Activated T-cell treated with anti-CD3 and anti-CD28 coated beads, Interleukin-2, amount 50 U/mL, for 72 hours (primary cell): ENCODE measurements at regions not wholly inside any gene's neighbourhood (a gene's known extent, or its start where the extent isn't known, plus 50 kb on each side); places are given as distances from the start of the nearest gene placed in this dataset.

Experiments
- ATAC-seq, 2 donors: fragments of 150-1000 bp; cut with Tn5 transposase; replicated peaks in 1 of 2; 2 replicates each; pipeline ENCODE4 v1.10.0; 2021; ENCODE audit warnings: moderate library complexity in 2 of 2, mild to moderate bottlenecking in 1 of 2
- DNase-seq, 2 donors: peaks; one replicate each; pipeline ENCODE4 v3.0.0; 2021 to 2022; ENCODE audit warnings: mixed read lengths in 1 of 2
- H3K27ac Mint-ChIP-seq: one replicate; pipeline ENCODE4 v1.8.0; 2022; ENCODE audit warnings: mild to moderate bottlenecking, moderate library complexity, mixed read lengths
- H3K27me3 Mint-ChIP-seq: one replicate; pipeline ENCODE4 v1.8.0; 2022; ENCODE audit warnings: low read depth, mixed read lengths
- H3K36me3 Mint-ChIP-seq, 2 donors: one replicate each; pipeline ENCODE4 v1.8.0; 2022; ENCODE audit warnings: mixed read lengths in 2 of 2, mild to moderate bottlenecking in 1 of 2; ENCODE audit not compliant: insufficient read depth in 2 of 2
- H3K4me1 Mint-ChIP-seq: one replicate; pipeline ENCODE4 v1.8.0; 2022; ENCODE audit warnings: low read depth, mixed read lengths
- H3K4me3 Mint-ChIP-seq, 2 donors: one replicate each; pipeline ENCODE4 v1.8.0; 2022; ENCODE audit warnings: mild to moderate bottlenecking in 2 of 2, mixed read lengths in 2 of 2, moderate library complexity in 2 of 2
- H3K9me3 Mint-ChIP-seq, 2 donors: one replicate each; pipeline ENCODE4 v1.8.0; 2022; ENCODE audit warnings: mixed read lengths in 2 of 2

- H3K4me3 Mint-ChIP-seq, result no peak overlapping the region
- H3K9me3 Mint-ChIP-seq, result no peaks in the 10 kb centered on the region
These were observed 144.4 kb downstream of the TMA16 start for GRCh38 chr4:163638909-163639308.

DNA sequence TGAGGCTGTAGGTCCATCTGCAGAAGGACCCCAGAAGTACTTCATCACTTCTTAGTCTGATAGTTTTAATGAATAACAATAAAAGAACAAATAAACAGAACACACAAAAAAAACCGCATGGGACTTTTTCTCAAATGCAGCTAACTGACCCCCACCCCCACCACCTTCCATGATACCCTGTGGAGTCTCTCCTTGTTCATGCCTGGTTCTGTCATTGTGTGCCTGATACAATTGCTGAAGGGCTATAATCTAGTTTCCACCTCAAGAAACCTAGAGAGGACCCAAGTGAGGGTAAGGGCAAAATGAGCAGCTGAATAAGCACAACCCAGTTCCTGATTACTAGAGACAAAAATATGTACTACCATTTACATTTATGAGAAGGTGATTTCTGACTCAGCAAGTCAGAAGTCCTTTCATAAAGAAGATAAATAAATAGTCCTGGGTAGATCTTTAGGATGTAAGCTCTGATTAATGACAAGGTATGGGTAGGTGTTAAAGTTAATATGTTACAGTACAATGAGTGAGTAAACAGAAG is 155.1 kb downstream of the TMA16 start:
- ATAC-seq (no peak), DNase-seq (no peak)
- H3K4me3 Mint-ChIP-seq, result no peak overlapping the region
- peaks cover 10 to 13% of the 10 kb centered on the region in 2 donors for H3K9me3 Mint-ChIP-seq
- H3K4me1 Mint-ChIP-seq, result no peaks in the 10 kb centered on the region
- H3K27ac Mint-ChIP-seq, result no peak overlapping the region
- H3K36me3 Mint-ChIP-seq, result peaks cover 5 to 12% of the 10 kb centered on the region in 2 donors
- H3K27me3 Mint-ChIP-seq, result no peaks in the 10 kb centered on the region

More at GRCh38 chr4:163638909-163639308, 144.4 kb downstream of the TMA16 start:
- Mint-ChIP-seq H3K4me1 (no peaks in the 10 kb centered on the region), H3K27ac (no peak overlapping the region), H3K36me3 (no peaks in the 10 kb centered on the region), H3K27me3 (no peaks in the 10 kb centered on the region)
- ATAC-seq, result no peak
- DNase-seq, result no peak

GRCh38 chr4:163651761-163652160 is 157.3 kb downstream of the TMA16 start:
- peaks cover 6 to 7% of the 10 kb centered on the region in 2 donors for H3K9me3 Mint-ChIP-seq
- peaks cover 2 to 6% of the 10 kb centered on the region in 2 donors for H3K36me3 Mint-ChIP-seq
- no peaks in the 10 kb centered on the region for H3K27me3 Mint-ChIP-seq
- no peaks in the 10 kb centered on the region for H3K4me1 Mint-ChIP-seq
- no peak overlapping the region for H3K4me3 Mint-ChIP-seq
- no peak for DNase-seq
- no peak for ATAC-seq
- H3K27ac Mint-ChIP-seq, result no peak overlapping the region

DNA sequence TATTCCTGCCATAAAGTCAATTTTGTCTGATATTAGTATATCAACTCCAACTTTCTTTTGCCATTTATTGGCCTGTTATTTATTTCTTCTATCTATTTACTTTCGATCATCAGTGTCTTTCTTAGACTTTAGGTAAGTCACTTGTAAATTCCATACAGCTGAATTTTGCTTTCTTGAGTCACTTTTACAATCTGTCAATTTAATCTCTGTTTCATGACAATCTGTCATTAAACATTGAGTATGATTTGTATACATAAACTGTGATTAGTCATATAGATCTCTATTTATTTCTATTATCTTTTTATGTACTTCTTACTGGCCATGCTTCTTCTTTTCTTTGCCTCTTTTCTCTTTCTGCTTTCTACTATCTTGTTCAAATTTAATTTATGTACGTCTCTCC is 160.1 kb downstream of the TMA16 start:
- no peaks in the 10 kb centered on the region for H3K4me1 Mint-ChIP-seq
- H3K27me3 Mint-ChIP-seq, result no peaks in the 10 kb centered on the region
- H3K27ac Mint-ChIP-seq, result no peak overlapping the region
- DNase-seq (no peak), ATAC-seq (no peak)
- H3K36me3 Mint-ChIP-seq, result peaks cover 2 to 6% of the 10 kb centered on the region in 2 donors
- peaks cover 3 to 8% of the 10 kb centered on the region in 2 donors for H3K9me3 Mint-ChIP-seq
- no peak overlapping the region for H3K4me3 Mint-ChIP-seq

DNA sequence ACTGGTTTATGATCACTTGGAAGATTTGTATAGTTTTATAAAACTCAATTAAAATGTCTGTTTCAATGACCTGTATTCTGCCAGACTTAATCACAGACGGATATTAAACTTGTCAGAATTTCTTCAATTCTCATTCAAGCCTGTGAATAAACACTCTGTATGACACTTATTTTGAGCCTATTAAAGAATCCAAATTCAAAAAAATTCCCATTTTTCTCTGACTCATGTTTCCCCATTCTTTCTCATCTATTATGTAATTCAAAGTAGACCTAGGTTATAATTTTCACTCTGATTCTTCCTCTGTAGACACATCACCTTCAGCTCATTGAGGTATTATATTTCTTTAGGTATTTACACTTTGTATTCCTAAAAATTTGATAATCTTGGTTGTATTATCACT is 166.1 kb downstream of the TMA16 start:
- H3K9me3 Mint-ChIP-seq, result peaks cover 3 to 5% of the 10 kb centered on the region in 2 donors
- DNase-seq (no peak), ATAC-seq (no peak)
- H3K4me3 Mint-ChIP-seq, result no peak overlapping the region
- no peak overlapping the region for H3K27ac Mint-ChIP-seq
- no peaks in the 10 kb centered on the region for H3K27me3 Mint-ChIP-seq
- H3K36me3 Mint-ChIP-seq, result peaks cover 2 to 5% of the 10 kb centered on the region in 2 donors
- no peaks in the 10 kb centered on the region for H3K4me1 Mint-ChIP-seq

- ATAC-seq, result no peak
- no peak for DNase-seq
These were observed 168.3 kb downstream of the TMA16 start for GRCh38 chr4:163662768-163663167.

DNA sequence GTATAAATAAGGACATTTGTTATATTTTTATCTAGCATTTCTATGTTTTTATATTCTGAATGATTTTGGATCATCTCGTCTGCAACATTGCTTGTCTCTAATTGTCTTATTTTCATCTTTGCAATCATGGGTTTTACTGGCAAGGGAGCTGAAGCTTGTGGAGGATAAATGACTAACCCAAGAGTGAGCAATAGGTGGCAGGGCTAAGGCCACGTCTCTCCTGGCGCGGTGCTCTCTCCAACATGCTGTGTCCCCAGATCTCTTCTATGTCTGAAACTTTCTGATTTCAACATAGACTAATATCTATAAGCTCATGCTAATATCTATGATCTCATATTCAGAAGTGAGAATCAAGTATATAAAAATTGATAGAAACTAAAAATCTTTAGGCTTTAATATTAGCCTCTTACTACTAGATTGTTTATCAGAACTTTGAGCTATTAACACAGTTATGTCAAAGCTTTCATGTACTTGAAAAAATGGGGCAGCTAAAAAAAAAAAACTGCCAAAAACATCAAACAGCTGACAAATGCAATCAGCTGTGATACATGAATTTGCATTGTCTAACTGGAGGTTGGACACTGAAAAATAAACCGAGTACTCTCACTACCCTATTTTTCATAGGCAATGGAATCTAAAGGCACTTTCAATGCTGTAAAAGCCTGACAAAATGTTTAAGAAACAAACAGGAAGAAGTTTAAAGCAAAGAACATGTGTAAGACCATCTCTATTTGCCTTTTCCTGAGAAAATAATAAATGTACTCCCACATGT is 169.2 kb downstream of the TMA16 start:
- H3K36me3 Mint-ChIP-seq, result no peaks in the 10 kb centered on the region
- H3K27me3 Mint-ChIP-seq, result no peaks in the 10 kb centered on the region
- H3K4me1 Mint-ChIP-seq, result peaks cover 7% of the 10 kb centered on the region
- ATAC-seq, result no peak
- H3K27ac Mint-ChIP-seq, result peak overlapping the region; percentile 71
- DNase-seq, result no peak
- peaks cover 0 to 1% of the 10 kb centered on the region in 2 donors for H3K9me3 Mint-ChIP-seq
- H3K4me3 Mint-ChIP-seq, result no peak overlapping the region

More at GRCh38 chr4:163662768-163663167, 168.3 kb downstream of the TMA16 start:
- Mint-ChIP-seq H3K4me1 (peaks cover 7% of the 10 kb centered on the region), H3K9me3 (no peaks in the 10 kb centered on the region), H3K27ac (no peak overlapping the region), H3K36me3 (no peaks in the 10 kb centered on the region), H3K27me3 (no peaks in the 10 kb centered on the region), H3K4me3 (no peak overlapping the region)

- H3K4me3 Mint-ChIP-seq, result no peak overlapping the region
- H3K27ac Mint-ChIP-seq, result no peak overlapping the region
- ATAC-seq, result no peak
- H3K9me3 Mint-ChIP-seq, result peaks cover 0 to 1% of the 10 kb centered on the region in 2 donors
- no peak for DNase-seq
- H3K27me3 Mint-ChIP-seq, result no peaks in the 10 kb centered on the region
- H3K36me3 Mint-ChIP-seq, result no peaks in the 10 kb centered on the region
- H3K4me1 Mint-ChIP-seq, result peaks cover 7% of the 10 kb centered on the region
These were observed 170.6 kb downstream of the TMA16 start for GRCh38 chr4:163665101-163665500.

DNA sequence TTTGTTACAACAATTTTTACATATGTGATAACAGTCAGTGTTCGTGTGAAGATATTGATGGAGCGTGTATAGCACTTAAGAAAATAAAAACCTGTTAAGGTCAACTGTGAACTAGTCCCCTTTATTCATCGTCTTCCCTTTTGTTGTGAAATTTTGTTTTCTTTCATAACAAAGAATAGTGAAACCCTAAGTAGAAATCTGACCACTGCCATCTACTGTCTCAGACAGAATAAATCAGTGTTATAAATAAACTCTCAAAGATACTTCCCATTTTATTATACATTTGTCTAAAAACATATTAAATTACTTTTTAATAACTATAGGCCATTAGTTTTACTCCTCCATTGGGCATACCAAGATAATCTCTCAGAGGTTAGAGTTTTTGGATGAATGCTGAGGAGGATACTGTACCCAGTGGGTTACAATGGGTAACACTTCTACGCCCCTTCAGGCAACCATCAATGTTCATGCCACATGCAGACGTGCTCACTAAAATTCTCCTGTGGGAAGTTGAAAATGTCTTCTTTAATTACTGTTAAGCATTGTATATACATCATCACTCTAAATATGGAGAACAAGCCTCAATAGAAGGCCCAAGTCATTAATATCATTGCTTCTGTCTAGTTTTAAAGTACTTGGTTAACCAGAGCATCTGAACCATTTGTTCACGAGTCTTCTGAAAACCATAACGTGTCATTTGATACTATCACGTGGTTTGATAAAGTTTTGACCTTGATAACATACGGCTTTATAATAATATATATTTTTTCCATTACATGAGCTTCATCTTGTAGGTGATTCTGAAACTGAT is 171.2 kb downstream of the TMA16 start:
- ATAC-seq, result no peak
- H3K36me3 Mint-ChIP-seq, result no peaks in the 10 kb centered on the region
- no peaks in the 10 kb centered on the region for H3K27me3 Mint-ChIP-seq
- peak overlapping the region; percentile 76 for H3K27ac Mint-ChIP-seq
- no peak for DNase-seq
- H3K4me3 Mint-ChIP-seq, result no peak overlapping the region
- peaks cover 7% of the 10 kb centered on the region for H3K4me1 Mint-ChIP-seq
- H3K9me3 Mint-ChIP-seq, result peaks cover 0 to 1% of the 10 kb centered on the region in 2 donors

- Mint-ChIP-seq H3K4me1 (peaks cover 7% of the 10 kb centered on the region), H3K4me3 (no peak overlapping the region), H3K9me3 (peaks cover 0 to 1% of the 10 kb centered on the region in 2 donors), H3K36me3 (no peaks in the 10 kb centered on the region), H3K27ac (peak overlapping the region; percentile 76), H3K27me3 (no peaks in the 10 kb centered on the region)
- no peak for ATAC-seq
- no peak for DNase-seq
These were observed 171.9 kb downstream of the TMA16 start for GRCh38 chr4:163666332-163666873.

DNA sequence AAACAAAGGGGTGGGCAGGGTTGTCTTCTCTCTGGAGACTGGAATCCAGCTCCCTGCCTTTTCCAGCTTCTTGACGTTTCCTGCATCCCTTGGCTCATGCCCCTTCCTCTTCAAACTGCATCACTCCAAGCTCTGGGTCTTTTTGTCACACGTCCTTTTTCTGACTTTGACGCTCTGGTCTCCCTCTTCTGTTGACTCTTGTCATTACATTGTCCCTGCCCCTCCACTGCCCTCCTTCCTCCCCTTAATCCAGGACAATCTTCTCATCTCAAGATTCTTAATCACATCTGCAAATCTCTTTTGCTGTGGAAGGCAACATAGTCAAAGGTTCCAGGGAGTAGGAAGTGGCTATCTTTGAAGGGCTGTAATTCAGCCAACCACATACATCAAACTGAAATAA is 178.3 kb downstream of the TMA16 start:
- Mint-ChIP-seq H3K4me3 (no peak overlapping the region), H3K4me1 (peaks cover 4% of the 10 kb centered on the region)
- ATAC-seq, result no peak

DNA sequence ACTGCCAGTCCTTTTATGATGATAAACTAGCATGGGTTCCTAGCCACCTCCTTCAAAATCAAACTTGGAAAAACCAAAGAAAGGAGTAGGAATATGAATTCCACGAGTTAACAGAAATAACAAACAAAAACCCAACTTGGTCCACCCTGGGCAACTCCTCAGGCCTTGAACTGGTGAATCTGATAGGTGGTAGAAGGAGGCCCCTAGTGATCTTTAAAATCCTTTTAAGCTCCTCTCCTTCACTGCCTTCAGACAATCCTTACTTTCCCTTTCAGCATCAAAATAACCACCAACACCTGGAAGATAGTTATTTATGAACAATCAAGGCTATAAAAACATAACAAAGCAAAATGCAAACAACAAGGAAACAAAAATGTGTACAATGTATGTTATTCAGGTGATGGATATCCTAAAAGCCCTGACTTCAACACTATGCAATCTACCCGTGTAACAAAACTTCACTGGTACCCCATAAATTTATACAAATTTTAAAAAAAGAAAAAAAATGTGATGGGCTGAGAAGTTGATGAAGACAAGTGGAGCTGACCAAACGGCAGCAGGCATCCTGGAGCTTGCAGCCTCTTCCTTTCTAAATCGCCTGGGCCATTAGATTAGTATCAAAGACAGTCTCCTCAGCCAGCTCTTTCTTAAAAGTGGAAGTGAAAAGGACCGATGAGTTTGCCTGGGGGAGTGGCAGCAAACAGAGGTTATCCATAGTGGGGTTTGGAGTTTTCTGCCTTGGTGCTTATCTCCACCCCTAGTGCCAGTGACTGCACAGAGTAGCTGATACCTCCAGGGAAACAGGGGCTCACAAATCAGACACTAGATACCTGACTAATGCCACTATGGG is 179.6 kb downstream of the TMA16 start:
- H3K9me3 Mint-ChIP-seq, result no peaks in the 10 kb centered on the region
- H3K36me3 Mint-ChIP-seq, result no peaks in the 10 kb centered on the region
- no peak overlapping the region for H3K27ac Mint-ChIP-seq
- H3K4me3 Mint-ChIP-seq, result no peak overlapping the region
- ATAC-seq (no peak), DNase-seq (no peak)
- H3K4me1 Mint-ChIP-seq, result peaks cover 4% of the 10 kb centered on the region
- no peaks in the 10 kb centered on the region for H3K27me3 Mint-ChIP-seq

More for the DNA sequence above, 178.3 kb downstream of the TMA16 start:
- H3K27me3 Mint-ChIP-seq, result no peaks in the 10 kb centered on the region
- no peak overlapping the region for H3K27ac Mint-ChIP-seq
- H3K36me3 Mint-ChIP-seq, result no peaks in the 10 kb centered on the region
- DNase-seq, result no peak
- peaks cover 0 to 1% of the 10 kb centered on the region in 2 donors for H3K9me3 Mint-ChIP-seq
